ENCODE measurements at regions not wholly inside any gene's neighbourhood (a gene's known extent, or its start where the extent isn't known, plus 50 kb on each side); places are given as distances from the start of the nearest gene placed in this dataset.

- intact Hi-C loops (cut with micrococcal nuclease): no loop called here
Measured at GRCh38 chr7:25959168-25959734, 192.7 kb upstream of the NFE2L3 start.

- intact Hi-C loops (cut with micrococcal nuclease): no loop called here
Measured at GRCh38 chr7:25963733-25964132, 188.3 kb upstream of the NFE2L3 start.

GRCh38 chr7:25964483-25964991, 187.5 kb upstream of the NFE2L3 start:
- intact Hi-C loops (cut with micrococcal nuclease): no loop called here

GRCh38 chr7:25965405-25966123, 186.4 kb upstream of the NFE2L3 start:
- intact Hi-C loops (cut with micrococcal nuclease): no loop called here

- intact Hi-C loops (cut with micrococcal nuclease): no loop called here
Measured at GRCh38 chr7:25966469-25966868, 185.5 kb upstream of the NFE2L3 start.

GRCh38 chr7:25967278-25968204, 184.5 kb upstream of the NFE2L3 start:
- intact Hi-C loops (cut with micrococcal nuclease): no loop called here

- intact Hi-C loops (cut with micrococcal nuclease): no loop called here
Measured at GRCh38 chr7:25968205-25968993, 183.6 kb upstream of the NFE2L3 start.

- intact Hi-C loops (cut with micrococcal nuclease): no loop called here
Measured at GRCh38 chr7:25970356-25970755, 181.6 kb upstream of the NFE2L3 start.

GRCh38 chr7:25970911-25971310, 181.1 kb upstream of the NFE2L3 start:
- intact Hi-C loops (cut with micrococcal nuclease): no loop called here

GRCh38 chr7:25976630-25977029, 175.4 kb upstream of the NFE2L3 start:
- intact Hi-C loops (cut with micrococcal nuclease): no loop called here

GRCh38 chr7:25978466-25978865, 173.5 kb upstream of the NFE2L3 start:
- intact Hi-C loops (cut with micrococcal nuclease): no loop called here

- intact Hi-C loops (cut with micrococcal nuclease): no loop called here
Measured at GRCh38 chr7:25979605-25980004, 172.4 kb upstream of the NFE2L3 start.

- intact Hi-C loops (cut with micrococcal nuclease): no loop called here
Measured at GRCh38 chr7:25982684-25983083, 169.3 kb upstream of the NFE2L3 start.

- intact Hi-C loops (cut with micrococcal nuclease): no loop called here
Measured at GRCh38 chr7:25985196-25985595, 166.8 kb upstream of the NFE2L3 start.

GRCh38 chr7:25988640-25989039, 163.4 kb upstream of the NFE2L3 start:
- intact Hi-C loops (cut with micrococcal nuclease): no loop called here

GRCh38 chr7:25989140-25989705, 162.8 kb upstream of the NFE2L3 start:
- intact Hi-C loops (cut with micrococcal nuclease): no loop called here

GRCh38 chr7:25994433-25994994, 157.5 kb upstream of the NFE2L3 start:
- intact Hi-C loops (cut with micrococcal nuclease): no loop called here

- intact Hi-C loops (cut with micrococcal nuclease): no loop called here
Measured at GRCh38 chr7:25995216-25995615, 156.8 kb upstream of the NFE2L3 start.

- intact Hi-C loops (cut with micrococcal nuclease): no loop called here
Measured at GRCh38 chr7:25996006-25996408, 156.0 kb upstream of the NFE2L3 start.

GRCh38 chr7:25998499-25998898, 153.5 kb upstream of the NFE2L3 start:
- intact Hi-C loops (cut with micrococcal nuclease): no loop called here
